ENCODE measurements at regions not wholly inside any gene's neighbourhood (a gene's known extent, or its start where the extent isn't known, plus 50 kb on each side); places are given as distances from the start of the nearest gene placed in this dataset.

- Histone ChIP-seq H3K36me3 (no peaks in the 10 kb centered on the region), H3K27ac (no peak overlapping the region), H3K4me3 (no peak overlapping the region), H3K9me3 (no peaks in the 10 kb centered on the region), H3K4me1 (no peaks in the 10 kb centered on the region), H3K27me3 (no peaks in the 10 kb centered on the region)
- in situ Hi-C loops (cut with MboI; ENCODE audit: low sequenced_read_pairs in 4 of 4): no loop called here
- DNase-seq (no peak), ATAC-seq (no peak)
- intact Hi-C loops (cut with DNase I; ENCODE audit: low total_unique reads): no loop called here
- TF ChIP-seq CTCF (IDR thresholded peaks at IDR 0.05 in 4 of 5, conservative IDR thresholded peaks at IDR 0.05 in 1 of 5): peak in 2 of 5 experiments; percentile 9 to 21
- TF ChIP-seq POLR2A (IDR thresholded peaks at IDR 0.05): no peak
These were observed 202.1 kb downstream of the RNF144A start for GRCh38 chr2:7119132-7119835.

- intact Hi-C loops (cut with DNase I; ENCODE audit: low total_unique reads): no loop called here
- Histone ChIP-seq H3K4me1 (no peaks in the 10 kb centered on the region), H3K4me3 (no peak overlapping the region), H3K27me3 (no peaks in the 10 kb centered on the region), H3K27ac (no peak overlapping the region), H3K36me3 (no peaks in the 10 kb centered on the region), H3K9me3 (no peaks in the 10 kb centered on the region)
- ATAC-seq (no peak), DNase-seq (no peak)
- no peak for TF ChIP-seq POLR2A (IDR thresholded peaks at IDR 0.05)
- TF ChIP-seq CTCF (IDR thresholded peaks at IDR 0.05 in 4 of 5, conservative IDR thresholded peaks at IDR 0.05 in 1 of 5): no peak
- in situ Hi-C loops (cut with MboI; ENCODE audit: low sequenced_read_pairs in 4 of 4): no loop called here
These were observed 204.6 kb downstream of the RNF144A start for GRCh38 chr2:7121851-7122250.

- intact Hi-C loops (cut with DNase I; ENCODE audit: low total_unique reads) (no loop called here), in situ Hi-C loops (cut with MboI; ENCODE audit: low sequenced_read_pairs in 4 of 4) (no loop called here)
- ATAC-seq (no peak), DNase-seq (no peak)
- H3K27ac ChIP-seq: no peak overlapping the region
- no peak overlapping the region for H3K4me3 ChIP-seq
- no peaks in the 10 kb centered on the region for H3K9me3 ChIP-seq
- no peaks in the 10 kb centered on the region for H3K4me1 ChIP-seq
- TF ChIP-seq CTCF (IDR thresholded peaks at IDR 0.05 in 4 of 5, conservative IDR thresholded peaks at IDR 0.05 in 1 of 5) (no peak), POLR2A (IDR thresholded peaks at IDR 0.05) (no peak)
- no peaks in the 10 kb centered on the region for H3K36me3 ChIP-seq
- no peaks in the 10 kb centered on the region for H3K27me3 ChIP-seq
These were observed 209.9 kb downstream of the RNF144A start for GRCh38 chr2:7127156-7127555.

- no peaks in the 10 kb centered on the region for H3K4me1 ChIP-seq
- no peaks in the 10 kb centered on the region for H3K27me3 ChIP-seq
- in situ Hi-C loops (cut with MboI; ENCODE audit: low sequenced_read_pairs in 4 of 4): no loop called here
- intact Hi-C loops (cut with DNase I; ENCODE audit: low total_unique reads): no loop called here
- no peak for ATAC-seq
- no peaks in the 10 kb centered on the region for H3K36me3 ChIP-seq
- no peak for DNase-seq
- no peak overlapping the region for H3K27ac ChIP-seq
- no peaks in the 10 kb centered on the region for H3K9me3 ChIP-seq
- no peak for TF ChIP-seq CTCF (IDR thresholded peaks at IDR 0.05 in 4 of 5, conservative IDR thresholded peaks at IDR 0.05 in 1 of 5)
- TF ChIP-seq POLR2A (IDR thresholded peaks at IDR 0.05): no peak
- H3K4me3 ChIP-seq: no peak overlapping the region
These were observed 210.5 kb downstream of the RNF144A start for GRCh38 chr2:7127687-7128086.

GRCh38 chr2:7131261-7131660 is 214.0 kb downstream of the RNF144A start:
- H3K4me1 ChIP-seq: no peaks in the 10 kb centered on the region
- no peaks in the 10 kb centered on the region for H3K27me3 ChIP-seq
- no peak for TF ChIP-seq POLR2A (IDR thresholded peaks at IDR 0.05)
- no peak for TF ChIP-seq CTCF (IDR thresholded peaks at IDR 0.05 in 4 of 5, conservative IDR thresholded peaks at IDR 0.05 in 1 of 5)
- no peak overlapping the region for H3K27ac ChIP-seq
- H3K36me3 ChIP-seq: no peaks in the 10 kb centered on the region
- in situ Hi-C loops (cut with MboI; ENCODE audit: low sequenced_read_pairs in 4 of 4): no loop called here
- intact Hi-C loops (cut with DNase I; ENCODE audit: low total_unique reads): no loop called here
- ATAC-seq (no peak), DNase-seq (no peak)
- no peaks in the 10 kb centered on the region for H3K9me3 ChIP-seq
- H3K4me3 ChIP-seq: no peak overlapping the region
